Transverse colon (tissue), 4 donors: ENCODE measurements at regions not wholly inside any gene's neighbourhood (a gene's known extent, or its start where the extent isn't known, plus 50 kb on each side); places are given as distances from the start of the nearest gene placed in this dataset.

Experiments used
- CTCF ChIP-seq, 5 experiments: fragments of 200-600 bp in 3 of 5; fragments of 450-650 bp in 2 of 5; sonication (generic) in 3 of 5; IDR thresholded peaks; 1 replicate in 2 of 5; 2 replicates in 3 of 5; pipeline ENCODE4 v1.5.1; 2016 to 2017; ENCODE audit warnings: antibody characterized with exemption in 5 of 5, inconsistent platforms in 3 of 5, mild to moderate bottlenecking in 2 of 5, moderate library complexity in 1 of 5
- POLR2A ChIP-seq: fragments of 450-650 bp; IDR thresholded peaks from one replicate; pipeline ENCODE4 v1.6.1; 2016; ENCODE audit warnings: antibody characterized with exemption, mild to moderate bottlenecking, moderate library complexity
- POLR2AphosphoS5 ChIP-seq, 3 donors: sonication (generic); formaldehyde crosslinking; IDR thresholded peaks; one replicate each; pipeline ENCODE4 v1.6.1; 2016; ENCODE audit warnings: antibody characterized with exemption in 3 of 3

- TF ChIP-seq CTCF (IDR thresholded peaks at IDR 0.05) (no peak), POLR2A (no peak), POLR2AphosphoS5 (IDR thresholded peaks at IDR 0.05) (no peak)
Observed at GRCh38 chr19:33971073-33971472, 174.4 kb downstream of the KCTD15 start.
